Calu3 (cell line): ENCODE measurements at regions not wholly inside any gene's neighbourhood (a gene's known extent, or its start where the extent isn't known, plus 50 kb on each side); places are given as distances from the start of the nearest gene placed in this dataset.

Experiments
- BruUV-seq: library from RNA; stranded (reverse); fragments of 400-500 nt; replicated peaks from 2 replicates; lab custom pipeline; 2021; lab: Mats Ljungman, UMichigan
- CTCF ChIA-PET: fragments of 300-600 bp; sonication (Branson Sonifier 250); formaldehyde crosslinking; loops from one replicate; lab custom pipeline; 2022; ENCODE audit warnings: antibody characterized with exemption; lab: Charles Lee
- DNase-seq: peaks from one replicate; pipeline ENCODE4 v3.0.0; 2022
- H3K27ac Mint-ChIP-seq: one replicate; pipeline ENCODE4 v1.8.0; 2022; ENCODE audit warnings: mixed read lengths; ENCODE audit not compliant: unreplicated experiment
- H3K27me3 Mint-ChIP-seq: one replicate; pipeline ENCODE4 v1.8.0; 2022; ENCODE audit warnings: mixed read lengths; ENCODE audit not compliant: unreplicated experiment
- H3K36me3 Mint-ChIP-seq: one replicate; pipeline ENCODE4 v1.8.0; 2022; ENCODE audit warnings: mild to moderate bottlenecking, moderate library complexity, mixed read lengths; ENCODE audit not compliant: insufficient read depth, unreplicated experiment
- H3K4me1 Mint-ChIP-seq: one replicate; pipeline ENCODE4 v1.8.0; 2022; ENCODE audit warnings: mild to moderate bottlenecking, low read depth, mixed read lengths; ENCODE audit not compliant: unreplicated experiment
- H3K4me3 Mint-ChIP-seq: one replicate; pipeline ENCODE4 v1.8.0; 2022; ENCODE audit warnings: mild to moderate bottlenecking, low read depth, moderate library complexity, mixed read lengths; ENCODE audit not compliant: unreplicated experiment
- H3K9me3 Mint-ChIP-seq: one replicate; pipeline ENCODE4 v1.8.0; 2022; ENCODE audit warnings: low read depth, mixed read lengths; ENCODE audit not compliant: unreplicated experiment
- intact Hi-C: fragments of 100-400 bp; cut with micrococcal nuclease; formaldehyde crosslinking; loops from one replicate; pipeline ENCODE4 v1.10.0; 2022; ENCODE audit not compliant: unreplicated experiment
- TF ChIP-seq, protein P1 (sequence below): fragments of 200-600 bp; IDR thresholded peaks from one replicate; pipeline ENCODE4 v1.8.0; 2022; ENCODE audit warnings: antibody characterized with exemption; ENCODE audit not compliant: unreplicated experiment

DNA sequence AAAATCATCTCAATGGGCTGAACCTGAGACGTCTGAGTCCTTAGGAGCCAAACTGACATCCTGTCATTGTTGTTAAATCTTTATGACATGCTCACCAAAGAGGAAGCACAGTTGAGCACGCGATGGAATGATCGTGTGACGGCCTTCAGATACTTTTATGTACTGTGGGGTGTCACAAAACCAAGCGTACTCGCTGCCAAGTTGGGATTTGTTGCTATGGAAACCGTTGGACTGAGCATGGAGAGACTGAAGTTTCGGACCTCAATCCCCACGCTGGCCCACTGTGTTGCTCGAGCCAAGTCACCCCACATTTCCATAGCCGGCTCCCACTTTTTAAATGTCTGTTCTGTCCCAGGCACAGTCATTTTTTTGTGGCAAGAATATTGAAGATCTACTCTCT, 222.8 kb upstream of the SDK2 start:
- intact Hi-C loops, result no loop called here
- TF ChIP-seq, protein P1, sequence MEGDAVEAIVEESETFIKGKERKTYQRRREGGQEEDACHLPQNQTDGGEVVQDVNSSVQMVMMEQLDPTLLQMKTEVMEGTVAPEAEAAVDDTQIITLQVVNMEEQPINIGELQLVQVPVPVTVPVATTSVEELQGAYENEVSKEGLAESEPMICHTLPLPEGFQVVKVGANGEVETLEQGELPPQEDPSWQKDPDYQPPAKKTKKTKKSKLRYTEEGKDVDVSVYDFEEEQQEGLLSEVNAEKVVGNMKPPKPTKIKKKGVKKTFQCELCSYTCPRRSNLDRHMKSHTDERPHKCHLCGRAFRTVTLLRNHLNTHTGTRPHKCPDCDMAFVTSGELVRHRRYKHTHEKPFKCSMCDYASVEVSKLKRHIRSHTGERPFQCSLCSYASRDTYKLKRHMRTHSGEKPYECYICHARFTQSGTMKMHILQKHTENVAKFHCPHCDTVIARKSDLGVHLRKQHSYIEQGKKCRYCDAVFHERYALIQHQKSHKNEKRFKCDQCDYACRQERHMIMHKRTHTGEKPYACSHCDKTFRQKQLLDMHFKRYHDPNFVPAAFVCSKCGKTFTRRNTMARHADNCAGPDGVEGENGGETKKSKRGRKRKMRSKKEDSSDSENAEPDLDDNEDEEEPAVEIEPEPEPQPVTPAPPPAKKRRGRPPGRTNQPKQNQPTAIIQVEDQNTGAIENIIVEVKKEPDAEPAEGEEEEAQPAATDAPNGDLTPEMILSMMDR, result no peak
- CTCF ChIA-PET, result no interaction called here
- Mint-ChIP-seq H3K4me1 (no peaks in the 10 kb centered on the region), H3K9me3 (no peaks in the 10 kb centered on the region), H3K36me3 (no peaks in the 10 kb centered on the region), H3K27me3 (peaks cover 54% of the 10 kb centered on the region), H3K27ac (no peak overlapping the region), H3K4me3 (no peak overlapping the region)
- no peak for DNase-seq
- BruUV-seq, result no TSS peak

- no peaks in the 10 kb centered on the region for H3K36me3 Mint-ChIP-seq
- CTCF ChIA-PET, result no interaction called here
- H3K4me1 Mint-ChIP-seq, result no peaks in the 10 kb centered on the region
- H3K27ac Mint-ChIP-seq, result no peak overlapping the region
- BruUV-seq, result no TSS peak
- no peak overlapping the region for H3K4me3 Mint-ChIP-seq
- H3K27me3 Mint-ChIP-seq, result peaks cover 67% of the 10 kb centered on the region
- no peaks in the 10 kb centered on the region for H3K9me3 Mint-ChIP-seq
- TF ChIP-seq, protein P1, result no peak
- DNase-seq, result no peak
- intact Hi-C loops, result no loop called here
Measured at GRCh38 chr17:73870068-73870467, 225.8 kb upstream of the SDK2 start.

GRCh38 chr17:73870473-73870872, 226.2 kb upstream of the SDK2 start:
- H3K27me3 Mint-ChIP-seq, result peaks cover 67% of the 10 kb centered on the region

GRCh38 chr17:73872816-73873215, 228.6 kb upstream of the SDK2 start:
- H3K36me3 Mint-ChIP-seq, result no peaks in the 10 kb centered on the region
- H3K9me3 Mint-ChIP-seq, result no peaks in the 10 kb centered on the region
- no peaks in the 10 kb centered on the region for H3K4me1 Mint-ChIP-seq
- peaks cover 64% of the 10 kb centered on the region for H3K27me3 Mint-ChIP-seq
- no peak overlapping the region for H3K4me3 Mint-ChIP-seq
- CTCF ChIA-PET, result interaction anchor here (0.7 kb wide), 1 partner anchor 65 kb away, joined by 7 read pairs; no protein-coding TSS in a partner anchor
- no peak overlapping the region for H3K27ac Mint-ChIP-seq
- no peak for DNase-seq
- BruUV-seq, result no TSS peak
- TF ChIP-seq, protein P1, result no peak
- intact Hi-C loops, result no loop called here

More at GRCh38 chr17:73870473-73870872, 226.2 kb upstream of the SDK2 start:
- Mint-ChIP-seq H3K36me3 (no peaks in the 10 kb centered on the region), H3K4me1 (no peaks in the 10 kb centered on the region), H3K27ac (no peak overlapping the region), H3K4me3 (no peak overlapping the region), H3K9me3 (no peaks in the 10 kb centered on the region)
- CTCF ChIA-PET, result no interaction called here
- BruUV-seq, result no TSS peak
- no peak for DNase-seq
- intact Hi-C loops, result no loop called here
- TF ChIP-seq, protein P1, result no peak
